ENCODE measurements at regions not wholly inside any gene's neighbourhood (a gene's known extent, or its start where the extent isn't known, plus 50 kb on each side); places are given as distances from the start of the nearest gene placed in this dataset.

- no peaks in the 10 kb centered on the region for H3K27me3 ChIP-seq
- intact Hi-C loops (cut with DNase I), result no loop called here
- H3K27ac ChIP-seq, result no peak overlapping the region
- no peaks in the 10 kb centered on the region for H3K9me3 ChIP-seq
- H3K36me3 ChIP-seq, result no peaks in the 10 kb centered on the region
- no peaks in the 10 kb centered on the region for H3K4me1 ChIP-seq
- TF ChIP-seq CTCF (IDR thresholded peaks at IDR 0.05) (no peak), POLR2A (IDR thresholded peaks at IDR 0.05) (no peak)
- no peak for DNase-seq
- H3K4me3 ChIP-seq, result no peak overlapping the region
- 85 to 88% methylated on average over 2 of the region's 2 CpGs for WGBS, 2 donors
Measured at GRCh38 chr17:12546983-12547382, 118.7 kb upstream of the MYOCD start.

- H3K27ac ChIP-seq, result no peak overlapping the region
Measured at GRCh38 chr17:12547831-12548230, 117.9 kb upstream of the MYOCD start.

GRCh38 chr17:12548558-12548957 is 117.1 kb upstream of the MYOCD start:
- TF ChIP-seq CTCF (IDR thresholded peaks at IDR 0.05) (no peak), POLR2A (IDR thresholded peaks at IDR 0.05) (no peak)
- Histone ChIP-seq H3K4me1 (no peaks in the 10 kb centered on the region), H3K4me3 (no peak overlapping the region), H3K9me3 (no peaks in the 10 kb centered on the region), H3K27ac (peak overlapping the region in 2 of 4 donors; percentile 2), H3K27me3 (no peaks in the 10 kb centered on the region), H3K36me3 (no peaks in the 10 kb centered on the region)
- intact Hi-C loops (cut with DNase I), result no loop called here
- DNase-seq, result no peak
- WGBS, 2 donors, result 65 to 77% methylated on average over 4 of the region's 4 CpGs

More at GRCh38 chr17:12547831-12548230, 117.9 kb upstream of the MYOCD start:
- no peak overlapping the region for H3K4me3 ChIP-seq
- H3K27me3 ChIP-seq, result no peaks in the 10 kb centered on the region
- no peaks in the 10 kb centered on the region for H3K9me3 ChIP-seq
- 64 to 67% methylated on average over 5 of the region's 5 CpGs for WGBS, 2 donors
- intact Hi-C loops (cut with DNase I), result no loop called here
- no peaks in the 10 kb centered on the region for H3K4me1 ChIP-seq
- no peak for DNase-seq
- H3K36me3 ChIP-seq, result no peaks in the 10 kb centered on the region
- TF ChIP-seq POLR2A (IDR thresholded peaks at IDR 0.05), result no peak

GRCh38 chr17:12549499-12550041 is 116.1 kb upstream of the MYOCD start:
- intact Hi-C loops (cut with DNase I), result no loop called here

GRCh38 chr17:12553625-12554024 is 112.1 kb upstream of the MYOCD start:
- WGBS, 2 donors, result 81 to 92% methylated on average over 3 of the region's 3 CpGs
- intact Hi-C loops (cut with DNase I), result no loop called here
- Histone ChIP-seq H3K27ac (no peak overlapping the region), H3K4me1 (no peaks in the 10 kb centered on the region), H3K27me3 (no peaks in the 10 kb centered on the region), H3K4me3 (no peak overlapping the region), H3K36me3 (no peaks in the 10 kb centered on the region), H3K9me3 (no peaks in the 10 kb centered on the region)
- TF ChIP-seq CTCF (IDR thresholded peaks at IDR 0.05) (no peak), POLR2A (IDR thresholded peaks at IDR 0.05) (no peak)
- DNase-seq, result no peak

More at GRCh38 chr17:12549499-12550041, 116.1 kb upstream of the MYOCD start:
- Histone ChIP-seq H3K36me3 (no peaks in the 10 kb centered on the region), H3K9me3 (no peaks in the 10 kb centered on the region), H3K4me3 (peak overlapping the region in 1 of 4 donors; percentile 3), H3K27ac (peak overlapping the region in 3 of 4 donors; percentile 23 to 56 (median 54)), H3K27me3 (no peaks in the 10 kb centered on the region), H3K4me1 (no peaks in the 10 kb centered on the region)
- no peak for DNase-seq
- TF ChIP-seq CTCF (IDR thresholded peaks at IDR 0.05) (no peak), POLR2A (IDR thresholded peaks at IDR 0.05) (no peak)
- 52 to 56% methylated on average over 14 of the region's 14 CpGs for WGBS, 2 donors

GRCh38 chr17:12554251-12554650 is 111.4 kb upstream of the MYOCD start:
- intact Hi-C loops (cut with DNase I), result no loop called here
- WGBS, 2 donors, result 84 to 86% methylated on average over 4 of the region's 4 CpGs
- no peaks in the 10 kb centered on the region for H3K36me3 ChIP-seq
- H3K9me3 ChIP-seq, result no peaks in the 10 kb centered on the region
- no peak overlapping the region for H3K27ac ChIP-seq
- no peak for DNase-seq
- no peaks in the 10 kb centered on the region for H3K4me1 ChIP-seq
- no peak overlapping the region for H3K4me3 ChIP-seq
- H3K27me3 ChIP-seq, result no peaks in the 10 kb centered on the region
- TF ChIP-seq CTCF (IDR thresholded peaks at IDR 0.05) (no peak), POLR2A (IDR thresholded peaks at IDR 0.05) (no peak)
